GM19238 (cell line): ENCODE measurements at regions not wholly inside any gene's neighbourhood (a gene's known extent, or its start where the extent isn't known, plus 50 kb on each side); places are given as distances from the start of the nearest gene placed in this dataset.
"Not testable (repeated sequence)": the region's sequence is repeated elsewhere in the genome, so short reads cannot be mapped to it uniquely, and the experiment has no call there.

Source experiments
- DNase-seq: peaks from one replicate; pipeline ENCODE4 v3.0.0; 2011; ENCODE audit warnings: low spot score; ENCODE audit not compliant: insufficient read length

DNA sequence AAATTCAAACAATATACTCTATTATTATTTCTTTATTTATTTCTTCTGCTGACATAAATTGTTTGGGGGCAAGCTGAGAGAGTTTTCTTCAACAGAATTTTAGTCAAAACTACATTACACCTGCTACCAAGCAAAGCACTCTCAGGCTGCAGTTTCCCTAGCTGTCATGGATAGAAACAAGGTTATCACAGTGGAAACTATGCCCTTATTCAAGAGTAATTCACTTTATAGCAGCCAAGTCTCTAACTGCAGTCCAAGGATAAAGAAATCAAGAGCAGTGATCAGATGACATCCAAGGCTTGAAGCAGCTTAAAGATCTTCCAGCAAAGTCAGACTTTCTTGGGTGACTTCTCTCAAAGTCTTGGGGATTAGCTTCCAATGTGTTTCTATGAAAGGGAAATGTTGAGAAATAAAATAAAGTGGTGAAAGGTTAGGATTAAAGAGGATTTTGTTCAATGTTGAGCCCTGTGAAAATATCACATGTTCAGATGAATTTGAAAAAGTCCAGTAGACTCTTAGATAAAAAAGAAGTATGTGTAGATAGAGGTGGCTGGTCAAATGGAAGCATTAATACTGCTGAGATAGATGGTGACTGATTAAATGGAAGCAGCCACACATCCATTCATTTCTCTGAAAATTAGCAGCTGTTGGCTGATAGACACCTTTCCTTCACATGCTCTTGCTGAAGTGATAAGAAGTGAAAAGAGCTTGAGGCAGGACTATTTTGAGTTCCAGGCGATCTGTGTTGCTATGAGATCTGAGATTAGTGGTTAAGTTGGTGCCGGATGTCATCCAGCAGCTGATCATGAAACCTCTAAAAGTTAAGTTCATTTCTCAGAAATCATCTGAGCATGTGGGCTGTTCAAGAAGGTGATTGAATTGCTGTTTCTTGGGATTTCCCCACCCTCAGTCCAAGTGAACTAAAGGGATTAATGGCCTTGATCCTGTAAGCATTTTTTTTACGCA is 257.8 kb upstream of the BTG1 start:
- DNase-seq = peak; percentile 25

DNA sequence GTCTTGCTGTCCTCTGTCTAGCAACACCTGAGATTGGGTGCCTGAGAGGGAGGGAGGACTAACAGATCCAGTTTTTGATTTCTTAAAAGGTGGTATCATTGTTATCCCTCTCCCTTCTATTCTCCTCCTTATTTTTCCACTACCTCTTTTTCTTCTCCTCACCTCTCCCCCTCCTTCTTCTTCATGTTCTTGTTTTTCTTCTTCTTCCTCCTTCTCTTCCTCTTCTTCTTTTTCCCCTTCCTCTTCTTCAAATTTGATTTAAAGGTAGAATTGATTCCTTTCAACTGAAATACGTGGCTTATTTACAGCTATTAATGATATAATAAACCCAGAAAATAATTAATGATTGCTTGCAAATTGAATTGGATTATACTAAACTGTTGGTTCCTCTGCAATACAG is 256.8 kb upstream of the BTG1 start:
- no peak for DNase-seq

DNA sequence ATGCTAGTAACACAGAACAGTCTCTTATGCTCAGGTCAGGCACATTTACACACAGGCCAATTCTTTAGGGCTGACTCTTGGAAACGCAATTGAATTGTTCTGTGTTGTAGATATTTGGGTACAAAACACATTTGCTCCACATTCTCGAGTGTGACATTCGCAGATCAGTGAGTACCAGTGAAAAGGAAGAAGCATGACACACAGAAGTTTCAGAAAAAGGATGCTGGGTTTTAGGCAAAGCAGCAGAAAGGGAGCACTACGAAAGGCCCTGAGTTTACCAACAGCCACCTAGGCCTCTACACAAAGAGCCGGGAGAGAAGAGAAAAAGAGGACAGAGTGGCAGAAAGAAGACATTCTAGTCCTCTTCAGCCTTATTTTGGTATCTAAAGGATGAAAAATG is 254.4 kb upstream of the BTG1 start:
- no peak for DNase-seq

DNA sequence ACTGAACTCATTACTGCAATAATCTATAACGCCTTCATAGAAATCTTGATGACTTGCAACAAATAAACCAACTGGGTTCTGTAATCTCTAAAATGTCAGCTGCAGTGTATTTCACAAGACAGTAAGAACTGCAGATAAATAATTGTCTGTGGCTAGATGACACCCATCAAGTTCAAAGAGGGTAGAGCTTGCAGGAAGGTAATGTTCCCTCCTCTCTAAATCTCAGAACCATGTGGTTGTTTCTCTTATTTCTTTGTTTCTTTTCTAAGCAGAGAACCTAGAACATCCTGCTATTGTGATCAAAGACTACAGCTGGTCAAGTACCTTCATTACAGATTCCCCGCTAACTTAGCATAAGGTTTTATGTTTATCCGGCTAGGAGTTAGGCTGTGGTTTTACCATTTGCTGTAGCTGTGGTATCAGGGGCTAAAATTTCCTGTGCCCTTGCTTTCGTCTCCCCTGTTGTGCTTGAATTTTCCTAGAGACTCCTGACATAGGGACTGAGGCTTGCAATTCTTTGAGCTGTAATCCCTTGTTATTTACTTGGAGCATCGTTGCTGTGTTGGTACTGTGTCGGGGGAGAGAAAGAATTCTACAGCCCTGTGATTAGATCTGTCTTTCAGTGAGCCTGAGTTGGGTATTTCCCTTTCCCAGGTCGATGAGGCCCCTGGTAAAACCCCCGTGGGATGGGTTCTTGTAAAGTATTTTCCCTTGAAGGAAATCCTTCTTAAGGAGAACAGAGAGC is 253.1 kb upstream of the BTG1 start:
- DNase-seq = no peak

DNA sequence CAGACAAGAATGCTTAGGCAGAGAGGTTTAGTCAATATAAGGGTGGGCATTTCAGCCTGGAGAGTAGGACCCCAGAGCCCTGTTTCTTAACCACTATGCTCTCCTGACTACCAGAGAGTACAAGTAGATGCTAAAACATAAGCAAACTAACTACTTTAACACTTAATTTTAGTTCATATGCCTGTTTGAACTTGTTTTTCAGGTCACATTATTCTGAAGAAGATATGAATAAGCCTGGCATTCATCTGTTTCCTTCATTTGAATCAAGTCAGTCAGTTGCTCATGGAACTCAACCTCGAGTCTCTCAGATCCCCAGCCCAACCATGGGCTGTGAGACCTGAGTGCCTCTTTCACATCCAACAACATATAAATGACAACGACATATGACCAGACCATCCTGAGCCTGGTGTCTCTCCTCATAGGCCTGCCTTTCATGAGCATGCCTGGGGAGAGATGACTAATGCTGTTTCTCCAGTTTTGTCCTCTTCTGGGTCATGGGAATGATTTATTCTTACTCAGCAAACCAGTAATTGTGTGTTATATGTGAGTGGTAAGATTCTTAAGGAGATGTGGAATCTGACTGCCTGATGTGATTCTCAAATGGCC is 251.1 kb upstream of the BTG1 start:
- DNase-seq = no peak

DNA sequence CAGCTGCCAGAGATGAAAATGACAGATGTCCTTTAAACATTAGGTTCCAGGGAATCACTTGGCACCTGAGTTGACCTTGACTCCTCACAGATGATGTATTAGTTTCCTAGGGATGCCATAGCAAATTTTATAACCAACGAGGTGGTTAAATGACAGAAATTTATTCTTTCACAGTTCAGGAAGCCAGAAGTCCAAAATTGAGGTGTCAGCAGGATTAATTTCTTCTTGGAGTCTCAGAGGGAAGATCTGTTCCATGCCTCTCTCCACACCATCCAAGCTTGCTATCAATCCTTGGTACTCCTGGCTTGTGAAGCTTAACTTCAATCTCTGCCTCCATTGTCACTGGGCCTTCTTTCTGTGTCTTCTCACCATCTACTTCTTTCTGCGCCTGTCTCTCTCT is 249.7 kb upstream of the BTG1 start:
- DNase-seq = no peak

DNA sequence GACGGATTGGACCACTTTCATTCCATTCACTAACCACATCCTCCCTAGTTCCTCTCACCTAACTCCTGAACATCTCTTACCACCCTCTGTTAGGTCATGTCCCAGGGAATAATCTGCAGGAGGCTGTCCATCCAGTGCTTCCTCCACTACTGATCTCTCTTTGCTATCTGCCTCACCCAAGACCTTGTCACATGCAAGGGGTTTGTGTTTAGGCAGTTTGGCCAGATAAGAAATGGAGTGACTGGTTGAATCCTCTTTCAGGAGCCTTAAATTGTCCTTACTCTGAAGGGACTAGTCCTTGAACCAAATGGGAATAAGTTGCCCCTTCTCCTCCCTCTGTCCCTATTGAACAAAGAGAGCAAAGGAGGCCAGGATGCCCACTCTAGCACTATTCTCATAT is 249.2 kb upstream of the BTG1 start:
- DNase-seq = no peak

DNA sequence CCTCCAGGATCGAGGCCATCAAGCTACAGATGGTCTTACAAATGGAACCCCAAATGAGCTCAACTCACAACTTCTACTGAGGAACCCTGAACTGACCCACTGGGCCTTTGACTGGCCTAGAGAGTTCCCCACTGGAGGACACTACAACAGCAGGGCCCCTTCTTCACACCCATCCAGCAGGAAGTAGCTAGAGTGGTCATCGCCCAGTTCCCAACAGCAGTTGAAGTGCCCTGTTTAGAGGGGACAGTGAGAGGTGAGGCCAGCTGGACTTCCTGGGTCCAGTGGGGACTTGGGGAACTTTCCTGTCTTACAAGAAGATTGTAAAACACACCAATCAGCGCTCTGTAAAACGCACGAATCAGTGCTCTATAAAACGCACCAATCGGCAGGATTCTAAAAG is 247.9 kb upstream of the BTG1 start:
- DNase-seq = no peak

DNA sequence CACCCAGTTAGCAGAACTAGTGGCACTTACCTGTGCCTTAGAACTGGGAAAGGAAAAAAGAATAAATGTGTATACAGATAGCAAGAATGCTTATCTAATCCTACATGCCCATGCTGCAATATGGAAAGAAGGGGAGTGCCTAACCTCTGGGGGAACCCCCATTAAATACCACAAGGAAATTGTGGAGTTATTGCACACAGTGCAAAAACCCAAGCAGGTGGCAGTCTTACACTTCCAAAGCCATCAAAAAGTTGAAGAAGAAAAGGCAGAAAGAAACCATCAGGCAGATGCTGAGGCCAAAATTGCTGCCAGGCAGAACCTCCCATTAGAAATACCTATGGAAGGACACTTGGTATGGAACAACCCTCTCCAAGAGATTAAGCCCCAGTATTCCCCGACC is 246.1 kb upstream of the BTG1 start:
- DNase-seq = not testable (repeated sequence)

DNA sequence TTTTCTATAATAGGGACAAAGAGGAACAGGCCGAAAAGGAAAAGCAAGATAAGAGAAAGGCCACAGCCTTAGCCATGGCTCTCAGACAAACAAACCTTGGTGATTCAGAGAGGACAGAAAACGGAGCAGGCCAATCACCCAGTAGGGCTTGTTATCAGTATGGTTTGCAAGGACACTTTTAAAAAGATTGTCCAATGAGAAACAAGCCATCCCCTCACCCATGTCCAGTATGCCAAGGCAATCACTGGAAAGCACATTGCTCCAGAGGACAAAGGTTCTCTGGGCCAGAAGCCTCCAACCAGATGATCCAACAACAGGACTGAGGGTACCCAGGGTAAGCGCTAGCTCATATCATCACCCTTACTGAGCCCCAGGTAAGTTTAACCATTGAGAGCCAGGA is 243.8 kb upstream of the BTG1 start:
- DNase-seq = no peak

DNA sequence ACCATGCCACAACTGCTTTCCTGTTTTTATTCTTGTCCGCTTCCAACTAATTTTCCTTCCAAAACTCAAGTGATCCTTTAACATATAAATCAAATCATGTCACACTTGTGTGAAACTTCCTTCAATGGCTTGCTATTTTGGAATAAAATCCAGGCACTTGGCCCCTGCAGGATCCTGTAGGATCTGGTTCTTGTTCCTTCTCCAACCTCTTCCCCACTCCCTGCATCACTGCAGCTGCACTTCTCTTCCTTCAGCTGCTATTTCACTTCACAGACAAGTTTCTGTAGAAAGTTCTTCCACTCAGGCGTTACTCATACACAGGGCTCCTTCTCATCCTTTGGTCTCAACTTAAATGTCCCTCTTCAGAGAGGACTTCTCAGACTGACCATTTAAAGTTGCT is 239.7 kb upstream of the BTG1 start:
- no peak for DNase-seq

DNA sequence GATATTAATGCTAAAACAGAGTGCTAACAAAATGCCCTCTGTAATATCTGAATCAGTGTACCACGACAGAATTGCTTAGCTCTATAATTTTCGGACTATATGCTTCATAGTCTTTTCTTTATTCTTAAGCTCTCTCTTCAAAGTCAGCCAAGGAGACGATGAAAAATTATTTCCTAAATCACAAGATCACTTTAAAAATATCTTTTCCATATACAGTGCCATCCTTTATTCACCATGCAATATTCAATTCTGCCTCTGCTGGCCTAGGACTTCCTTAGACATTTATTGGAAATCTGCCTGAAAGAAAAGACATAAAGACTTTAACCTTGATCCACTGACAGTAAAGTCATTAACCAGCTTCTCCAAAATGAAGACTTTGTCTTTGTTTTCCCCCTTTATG is 238.9 kb upstream of the BTG1 start:
- no peak for DNase-seq

DNA sequence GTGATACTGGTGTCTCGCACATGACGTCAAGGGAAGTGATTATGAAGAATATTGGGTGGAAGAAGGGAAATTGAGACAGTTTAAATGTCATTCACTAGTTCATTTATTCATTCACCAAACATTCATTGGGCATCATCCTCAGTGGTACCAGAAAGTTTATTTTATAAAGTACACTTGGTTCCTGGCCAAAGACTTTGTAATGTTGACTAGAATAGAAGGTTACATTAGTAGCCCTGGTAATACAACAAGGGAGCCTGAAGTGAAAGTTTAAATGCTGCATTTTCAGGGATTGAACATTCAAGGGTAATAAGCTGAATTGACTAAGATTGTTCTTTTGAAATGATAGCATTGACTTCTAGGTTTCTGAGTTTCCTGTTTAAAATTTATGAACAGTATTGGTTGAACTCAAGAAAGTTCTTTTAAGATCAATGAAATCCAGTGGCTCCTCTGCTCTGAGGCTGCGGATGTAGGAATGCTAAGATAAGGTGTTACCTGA is 236.8 kb upstream of the BTG1 start:
- no peak for DNase-seq

DNA sequence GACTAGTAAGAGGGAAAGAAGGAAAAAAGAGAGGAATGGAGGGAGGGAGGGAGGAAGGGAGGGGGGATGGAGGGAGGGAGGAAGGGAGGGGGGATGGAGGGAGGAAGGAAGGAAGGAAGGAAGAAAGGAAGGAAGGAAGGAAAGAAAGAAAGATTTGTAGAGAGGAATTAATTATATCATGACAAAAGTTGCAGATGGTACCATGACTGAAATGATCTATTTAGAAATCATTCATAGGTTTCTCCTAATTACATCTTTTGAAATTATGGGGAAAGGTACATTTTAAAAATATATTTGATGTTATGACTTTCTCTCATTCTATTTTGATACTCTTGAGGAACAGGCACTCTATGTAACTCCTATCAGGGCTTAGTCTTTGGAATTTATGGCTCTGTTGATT is 236.2 kb upstream of the BTG1 start:
- no peak for DNase-seq

DNA sequence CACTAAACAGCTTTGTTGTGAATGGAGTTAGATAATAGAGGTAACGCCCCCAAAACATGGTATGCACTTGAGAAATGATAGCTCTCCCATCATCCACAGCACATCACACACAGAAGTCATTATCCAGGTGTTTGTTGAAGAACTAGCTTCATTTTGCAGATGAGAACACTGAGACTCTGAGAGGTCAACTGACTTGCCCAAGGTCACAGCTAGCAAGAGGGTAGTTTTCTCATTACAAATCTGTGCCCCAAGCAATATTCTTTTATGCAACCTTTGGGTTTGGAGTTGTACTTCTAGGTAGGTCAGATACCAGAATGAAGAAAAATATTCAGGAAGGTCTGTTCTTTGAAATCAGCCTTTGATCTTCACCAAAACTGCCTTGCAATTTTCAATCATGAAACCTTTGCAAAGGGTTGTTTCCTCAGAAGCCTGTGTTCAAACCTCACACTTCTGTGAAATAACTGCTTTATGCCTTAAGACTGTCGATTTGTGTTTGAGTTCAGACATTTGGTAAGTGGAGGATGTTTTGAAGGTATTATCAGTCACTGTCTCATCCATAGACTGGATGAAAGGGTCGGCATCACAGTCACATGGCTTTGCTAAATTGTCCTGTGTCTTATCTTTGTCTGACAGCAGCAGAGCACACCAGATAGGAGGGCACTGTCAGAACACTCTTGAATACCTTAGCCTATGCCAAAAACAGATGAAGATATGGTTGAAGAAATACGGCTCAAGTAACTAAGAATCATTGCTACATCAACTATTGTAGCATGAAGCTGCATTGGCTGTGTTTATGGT is 233.2 kb upstream of the BTG1 start:
- DNase-seq = no peak

DNA sequence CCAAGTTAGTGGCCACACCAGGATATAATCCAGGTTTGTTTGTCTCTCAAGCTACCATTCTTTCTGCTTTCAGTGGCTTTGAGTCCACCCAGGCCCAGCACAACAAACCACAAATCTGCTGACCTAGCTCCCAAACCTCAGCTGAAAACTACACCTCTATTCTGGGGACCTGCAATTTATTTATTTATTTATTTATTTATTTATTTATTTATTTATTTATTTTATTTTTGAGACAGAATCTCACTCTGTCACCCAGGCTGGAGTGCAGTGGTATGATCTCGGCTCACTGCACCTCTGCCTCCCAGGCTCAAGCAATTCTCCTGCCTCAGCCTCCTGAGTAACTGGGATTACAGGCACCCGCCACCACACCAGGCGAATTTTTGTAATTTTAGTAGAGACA is 229.9 kb upstream of the BTG1 start:
- not testable (repeated sequence) for DNase-seq

DNA sequence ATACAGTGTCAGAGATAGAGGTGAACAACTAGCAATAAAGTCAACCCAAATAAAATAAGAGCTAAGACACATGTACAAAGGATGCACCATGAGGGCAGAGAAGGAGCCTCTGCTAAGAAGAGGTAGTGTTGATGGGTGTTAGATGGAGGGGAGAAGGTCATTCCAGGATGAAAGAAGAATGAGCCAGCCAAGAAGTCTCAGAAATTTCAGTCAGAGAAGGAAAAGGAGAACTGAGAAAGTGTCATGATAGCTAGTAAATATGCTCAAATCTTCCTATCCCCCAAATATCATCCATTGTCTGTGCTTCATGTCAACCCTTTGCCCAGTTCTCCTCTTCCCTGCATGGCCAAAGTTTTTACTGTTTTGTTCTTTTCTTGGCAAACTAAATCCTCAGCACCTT is 225.2 kb upstream of the BTG1 start:
- no peak for DNase-seq

DNA sequence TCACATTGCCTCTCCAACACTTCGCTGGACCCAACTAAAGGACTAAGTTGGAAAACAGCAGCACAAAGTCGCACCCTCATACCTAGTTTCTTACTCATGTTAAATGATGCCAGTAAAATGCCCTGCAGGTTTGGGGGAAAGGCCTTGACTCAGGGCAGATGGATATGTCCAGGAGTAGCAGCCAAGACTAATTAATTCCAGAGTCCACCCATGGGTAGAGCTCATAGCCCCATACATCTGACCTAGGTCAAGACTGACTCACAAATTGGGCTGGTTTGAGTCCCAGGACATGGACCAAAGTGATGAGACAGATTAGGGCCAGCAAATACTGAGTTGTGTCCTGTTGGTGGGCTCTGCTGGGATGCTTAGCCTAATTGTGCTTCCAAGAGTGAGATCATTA is 224.0 kb upstream of the BTG1 start:
- no peak for DNase-seq

DNA sequence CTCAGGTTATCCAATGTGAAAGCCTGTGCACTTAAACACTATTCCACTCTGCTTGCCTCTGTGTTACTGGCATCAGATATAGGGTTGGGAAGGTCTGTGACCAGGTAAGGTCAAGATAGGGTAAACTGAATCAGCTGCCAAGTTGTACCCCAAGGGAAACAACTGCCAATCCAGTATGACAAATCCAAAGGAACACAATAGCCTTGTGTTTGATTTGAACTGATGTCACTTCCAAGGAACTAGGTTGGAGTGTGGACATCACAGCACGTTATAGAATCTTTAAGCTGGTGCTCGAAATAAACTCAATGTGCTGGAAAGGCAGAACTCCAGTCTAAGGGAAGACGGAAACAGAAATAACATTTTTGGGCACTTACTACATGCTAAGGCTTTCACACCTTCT is 223.4 kb upstream of the BTG1 start:
- DNase-seq = no peak

DNA sequence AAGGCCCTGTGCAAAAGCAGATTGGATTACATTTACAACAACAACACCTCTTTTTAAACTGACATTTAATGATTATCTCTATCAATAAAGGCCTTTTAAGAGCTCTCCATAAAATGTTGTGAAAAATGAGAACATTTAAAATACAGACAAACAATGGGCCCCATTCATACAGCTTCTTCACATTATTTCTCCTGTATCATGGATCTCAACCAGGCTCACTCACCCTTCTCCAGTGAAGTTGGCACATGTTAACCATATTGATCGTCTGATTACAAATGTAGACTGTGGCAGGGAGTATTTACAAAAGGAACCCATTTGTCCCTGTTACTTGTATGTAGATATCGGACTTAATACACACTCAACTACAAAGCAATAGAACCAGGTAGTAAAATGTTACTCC is 220.2 kb upstream of the BTG1 start:
- no peak for DNase-seq

DNA sequence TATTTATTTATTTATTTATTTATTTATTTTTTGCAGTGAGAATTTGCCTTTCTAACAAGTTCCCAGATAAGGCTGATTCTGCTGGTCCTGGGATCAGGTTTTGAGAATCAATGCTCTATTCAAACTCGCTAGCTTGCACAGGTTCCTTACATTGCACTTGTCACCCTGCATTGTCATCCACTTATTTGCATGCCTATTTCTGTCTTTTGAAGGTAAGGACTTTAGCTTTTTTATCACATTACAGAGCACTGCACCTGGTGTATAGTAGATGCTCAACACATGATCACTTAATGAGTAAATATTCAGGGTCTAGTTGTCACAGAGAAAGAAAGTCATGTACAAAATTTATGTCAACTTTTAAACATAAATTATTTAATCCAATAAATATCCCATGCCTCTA is 219.7 kb upstream of the BTG1 start:
- no peak for DNase-seq
